B cell (primary cell): ENCODE measurements at regions not wholly inside any gene's neighbourhood (a gene's known extent, or its start where the extent isn't known, plus 50 kb on each side); places are given as distances from the start of the nearest gene placed in this dataset.

Experiments used
- ATAC-seq: fragments of 200-7000 bp; cut with Tn5 transposase; one replicate; pipeline ENCODE4 v1.10.0; 2021; ENCODE audit warnings: low read depth, mild to moderate bottlenecking, moderate number of reproducible peaks, moderate library complexity
- CTCF ChIA-PET: fragments of 350-600 bp; sonication (Branson Sonifier 250); formaldehyde crosslinking; loops from one replicate; lab custom pipeline; 2021; ENCODE audit warnings: antibody characterized with exemption, inconsistent platforms; lab: Charles Lee
- POLR2A ChIA-PET: fragments of 350-600 bp; sonication (Branson Sonifier 250); formaldehyde crosslinking; loops from one replicate; lab custom pipeline; 2021; ENCODE audit warnings: antibody characterized with exemption; lab: Charles Lee
- DNase-seq: peaks from one replicate; pipeline ENCODE4 v3.0.0; 2013
- H2AFZ ChIP-seq: 2 replicates; pipeline ENCODE4 v1.6.1; 2012; ENCODE audit warnings: mild to moderate bottlenecking, low read depth, low read length; ENCODE audit not compliant: insufficient read depth, poor library complexity, severe bottlenecking
- H3K27ac ChIP-seq, 2 donors: 1 replicate in 1 of 2; 2 replicates in 1 of 2; pipeline ENCODE4 v1.5.1; 2012 to 2013; ENCODE audit warnings: low read length in 2 of 2, mild to moderate bottlenecking in 2 of 2, moderate library complexity in 1 of 2
- H3K27me3 ChIP-seq, 4 experiments: fragments of 200-600 bp in 1 of 4; sonication (generic) in 1 of 4; replicated peaks in 1 of 4; 1 replicate in 2 of 4; 2 replicates in 2 of 4; pipeline versions ENCODE4 v1.6.1 to v1.7.0; 2013 to 2016; ENCODE audit warnings: low read length in 3 of 4, mild to moderate bottlenecking in 2 of 4, mixed read lengths in 1 of 4, moderate library complexity in 1 of 4; ENCODE audit not compliant: insufficient read depth in 4 of 4, control insufficient read depth in 3 of 4; ENCODE audit errors: control extremely low read depth in 1 of 4
- H3K36me3 ChIP-seq, 2 experiments: replicated peaks in 1 of 2; 1 replicate in 1 of 2; 2 replicates in 1 of 2; pipeline versions ENCODE4 v1.6.1 to v1.7.1; 2013; ENCODE audit warnings: low read length in 1 of 2; ENCODE audit not compliant: insufficient read depth in 2 of 2, control insufficient read depth in 1 of 2; ENCODE audit errors: control extremely low read depth in 1 of 2, extremely low read depth in 1 of 2
- H3K4me1 ChIP-seq, 2 donors: fragments of 200-600 bp in 1 of 2; sonication (generic) in 1 of 2; 1 replicate in 1 of 2; 2 replicates in 1 of 2; pipeline versions ENCODE4 v1.5.1 to v1.6.1; 2013 to 2017; ENCODE audit warnings: low read length in 2 of 2; ENCODE audit not compliant: control insufficient read depth in 2 of 2, insufficient read depth in 2 of 2
- H3K4me2 ChIP-seq: replicated peaks from 2 replicates; pipeline ENCODE3; 2012; ENCODE audit warnings: mild to moderate bottlenecking, low read depth, low read length; ENCODE audit not compliant: poor library complexity, severe bottlenecking
- H3K4me3 ChIP-seq, 5 experiments: fragments of 200-600 bp in 1 of 5; sonication (generic) in 1 of 5; 1 replicate in 3 of 5; 2 replicates in 2 of 5; pipeline versions ENCODE4 v1.5.1 to v1.7.0; 2011 to 2016; ENCODE audit warnings: low read length in 4 of 5, mild to moderate bottlenecking in 4 of 5, low read depth in 2 of 5, control low read depth in 1 of 5, moderate library complexity in 1 of 5; ENCODE audit not compliant: insufficient read depth in 1 of 5; ENCODE audit errors: control extremely low read depth in 1 of 5, extremely low read depth in 1 of 5
- H3K79me2 ChIP-seq: fragments of 200-600 bp; sonication (generic); one replicate; pipeline ENCODE4 v1.6.0; 2016; ENCODE audit warnings: low read length; ENCODE audit not compliant: control insufficient read depth, insufficient read depth
- H3K9ac ChIP-seq: fragments of 200-600 bp; sonication (generic); 2 replicates; pipeline ENCODE4 v1.6.1; 2017; ENCODE audit warnings: mild to moderate bottlenecking, low read length, moderate library complexity
- H3K9me3 ChIP-seq, 3 donors: one replicate each; pipeline versions ENCODE4 v1.6.1 to v1.7.1; 2013; ENCODE audit warnings: low read length in 2 of 3; ENCODE audit not compliant: control insufficient read depth in 2 of 3, insufficient read depth in 1 of 3; ENCODE audit errors: control extremely low read depth in 1 of 3
- H4K20me1 ChIP-seq: 2 replicates; pipeline ENCODE4 v1.6.0; 2012; ENCODE audit warnings: mild to moderate bottlenecking, low read length; ENCODE audit not compliant: insufficient read depth, control insufficient read depth, poor library complexity, severe bottlenecking
- H3K27ac Mint-ChIP-seq: one replicate; pipeline ENCODE4 v1.8.0; 2021; ENCODE audit warnings: mixed read lengths
- H3K27me3 Mint-ChIP-seq: one replicate; pipeline ENCODE4 v1.8.0; 2021; ENCODE audit warnings: mixed read lengths
- H3K4me1 Mint-ChIP-seq: one replicate; pipeline ENCODE4 v1.8.0; 2021; ENCODE audit warnings: mixed read lengths
- H3K4me3 Mint-ChIP-seq: one replicate; pipeline ENCODE4 v1.8.0; 2021; ENCODE audit warnings: mixed read lengths
- H3K9me3 Mint-ChIP-seq: one replicate; pipeline ENCODE4 v1.8.0; 2022; ENCODE audit warnings: mixed read lengths; ENCODE audit not compliant: insufficient read depth
- EZH2 ChIP-seq: IDR thresholded peaks from 2 replicates; pipeline ENCODE4 v1.6.1; 2012; ENCODE audit warnings: borderline replicate concordance, low read depth, mild to moderate bottlenecking, moderate library complexity, low read length; ENCODE audit not compliant: insufficient read depth, poor library complexity, severe bottlenecking
- WGBS: methylation state at CpG from one replicate; pipeline ENCODE4 v1.1.5; 2013; ENCODE audit warnings: missing lambda C conversion rate; ENCODE audit not compliant: insufficient coverage; 5-methylcytosine and 5-hydroxymethylcytosine counted together
- intact Hi-C: fragments of 100-400 bp; cut with micrococcal nuclease; formaldehyde crosslinking; loops from one replicate; pipeline ENCODE4 v1.10.0; 2022
- TF ChIP-seq, protein P1 (sequence below): fragments of 200-600 bp; IDR thresholded peaks from one replicate; pipeline ENCODE4 v1.8.0; 2022; ENCODE audit warnings: antibody characterized with exemption, mild to moderate bottlenecking

DNA sequence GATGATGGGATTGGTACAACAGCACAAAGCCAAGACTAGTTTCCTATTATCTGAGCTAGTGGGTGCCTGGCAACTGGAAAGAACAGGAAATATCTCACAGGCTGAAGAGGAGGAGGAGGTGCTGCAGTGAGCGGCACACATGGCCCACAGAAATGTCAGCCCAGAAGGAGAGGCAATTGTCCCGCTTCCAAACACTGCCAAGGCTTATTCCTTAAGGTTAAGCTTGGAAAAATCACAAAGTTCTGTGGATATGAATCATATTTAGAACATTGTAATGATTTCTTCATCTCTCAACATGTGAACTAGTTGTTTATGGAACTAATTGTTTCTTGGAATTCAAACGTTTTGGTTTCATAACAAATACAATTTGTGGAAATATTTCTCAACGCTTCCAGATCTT lies 1019.5 kb upstream of the SEMA6A start:
- Histone ChIP-seq H3K36me3 (no peaks in the 10 kb centered on the region), H3K4me3 (no peak overlapping the region), H3K4me1 (no peaks in the 10 kb centered on the region), H3K4me2 (no peak overlapping the region), H3K9ac (no peak overlapping the region), H4K20me1 (no peaks in the 10 kb centered on the region), H3K79me2 (no peaks in the 10 kb centered on the region), H3K27ac (no peak overlapping the region), H2AFZ (no peak overlapping the region), H3K9me3 (no peaks in the 10 kb centered on the region), H3K27me3 (no peaks in the 10 kb centered on the region)
- no peak for DNase-seq
- H3K27me3 Mint-ChIP-seq = no peaks in the 10 kb centered on the region
- TF ChIP-seq, protein P1, sequence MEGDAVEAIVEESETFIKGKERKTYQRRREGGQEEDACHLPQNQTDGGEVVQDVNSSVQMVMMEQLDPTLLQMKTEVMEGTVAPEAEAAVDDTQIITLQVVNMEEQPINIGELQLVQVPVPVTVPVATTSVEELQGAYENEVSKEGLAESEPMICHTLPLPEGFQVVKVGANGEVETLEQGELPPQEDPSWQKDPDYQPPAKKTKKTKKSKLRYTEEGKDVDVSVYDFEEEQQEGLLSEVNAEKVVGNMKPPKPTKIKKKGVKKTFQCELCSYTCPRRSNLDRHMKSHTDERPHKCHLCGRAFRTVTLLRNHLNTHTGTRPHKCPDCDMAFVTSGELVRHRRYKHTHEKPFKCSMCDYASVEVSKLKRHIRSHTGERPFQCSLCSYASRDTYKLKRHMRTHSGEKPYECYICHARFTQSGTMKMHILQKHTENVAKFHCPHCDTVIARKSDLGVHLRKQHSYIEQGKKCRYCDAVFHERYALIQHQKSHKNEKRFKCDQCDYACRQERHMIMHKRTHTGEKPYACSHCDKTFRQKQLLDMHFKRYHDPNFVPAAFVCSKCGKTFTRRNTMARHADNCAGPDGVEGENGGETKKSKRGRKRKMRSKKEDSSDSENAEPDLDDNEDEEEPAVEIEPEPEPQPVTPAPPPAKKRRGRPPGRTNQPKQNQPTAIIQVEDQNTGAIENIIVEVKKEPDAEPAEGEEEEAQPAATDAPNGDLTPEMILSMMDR = no peak
- no peak for TF ChIP-seq EZH2
- no peak for ATAC-seq
- no peaks in the 10 kb centered on the region for H3K4me1 Mint-ChIP-seq
- intact Hi-C loops = no loop called here
- no peak overlapping the region for H3K4me3 Mint-ChIP-seq
- POLR2A ChIA-PET = no interaction called here
- CTCF ChIA-PET = no interaction called here
- 71% methylated on average over 2 of the region's 4 CpGs for WGBS
- no peak overlapping the region for H3K27ac Mint-ChIP-seq
- peaks cover 3% of the 10 kb centered on the region for H3K9me3 Mint-ChIP-seq

DNA sequence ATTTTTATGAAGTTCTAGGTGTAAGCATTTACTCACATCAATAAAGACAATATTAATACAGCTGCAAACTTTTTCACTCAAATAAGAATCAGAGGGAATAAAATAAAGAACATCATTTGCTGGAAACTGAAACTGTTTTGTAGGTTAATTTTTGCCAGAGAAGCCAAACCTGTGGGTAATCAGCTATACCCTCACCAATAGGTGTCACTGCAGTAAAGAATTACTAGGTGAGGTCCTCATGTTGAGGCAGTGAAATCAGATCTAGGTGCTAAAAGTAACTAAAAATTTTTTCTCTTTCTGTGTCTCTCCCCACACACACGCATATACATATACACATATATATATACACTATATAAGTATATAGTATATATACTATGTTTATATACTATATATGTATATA lies 1016.3 kb upstream of the SEMA6A start:
- CTCF ChIA-PET = no interaction called here
- no CpG with 5 or more reads among the region's 1 CpG for WGBS
- H3K27me3 Mint-ChIP-seq = no peaks in the 10 kb centered on the region

More for the DNA sequence above, 1016.3 kb upstream of the SEMA6A start:
- Mint-ChIP-seq H3K4me1 (no peaks in the 10 kb centered on the region), H3K9me3 (peaks cover 3% of the 10 kb centered on the region), H3K4me3 (no peak overlapping the region), H3K27ac (no peak overlapping the region)
- POLR2A ChIA-PET = no interaction called here
- intact Hi-C loops = no loop called here
- Histone ChIP-seq H3K36me3 (no peaks in the 10 kb centered on the region), H3K79me2 (no peaks in the 10 kb centered on the region), H3K9ac (no peak overlapping the region), H3K9me3 (no peaks in the 10 kb centered on the region), H3K4me1 (no peaks in the 10 kb centered on the region), H3K4me2 (no peak overlapping the region), H3K27ac (no peak overlapping the region), H3K4me3 (no peak overlapping the region), H2AFZ (no peak overlapping the region), H4K20me1 (no peaks in the 10 kb centered on the region), H3K27me3 (no peaks in the 10 kb centered on the region)
- TF ChIP-seq, protein P1 = no peak
- no peak for TF ChIP-seq EZH2
- DNase-seq = no peak
- ATAC-seq = no peak
